ENCODE measurements at regions not wholly inside any gene's neighbourhood (a gene's known extent, or its start where the extent isn't known, plus 50 kb on each side); places are given as distances from the start of the nearest gene placed in this dataset.

- no peak overlapping the region for H2AFZ ChIP-seq (ENCODE audit: low read length)
- H3K4me1 ChIP-seq (ENCODE audit: insufficient read depth, low read length): no peaks in the 10 kb centered on the region
- no peak overlapping the region for H3K4me2 ChIP-seq (ENCODE audit: insufficient read depth, low read length)
- peaks cover 7% of the 10 kb centered on the region for H3K27me3 ChIP-seq (ENCODE audit: insufficient read depth, low read length)
- no peak for DNase-seq (ENCODE audit: insufficient read length, low spot score, missing footprints)
- H3K79me2 ChIP-seq (ENCODE audit: insufficient read depth, low read length): no peaks in the 10 kb centered on the region
- TF ChIP-seq CTCF (IDR thresholded peaks at IDR 0.05; ENCODE audit: extremely low read depth, low read depth, low read length): no peak
- H3K9me3 ChIP-seq (ENCODE audit: low read depth, low read length): no peaks in the 10 kb centered on the region
- H3K27ac ChIP-seq (ENCODE audit: low read depth, low read length): no peak overlapping the region
- no peaks in the 10 kb centered on the region for H4K20me1 ChIP-seq (ENCODE audit: insufficient read depth, low read length)
- H3K4me3 ChIP-seq (ENCODE audit: insufficient read depth, low read length): no peak overlapping the region
- no peaks in the 10 kb centered on the region for H3K36me3 ChIP-seq (ENCODE audit: insufficient read depth, low read length)
Observed at GRCh38 chr4:14695095-14695845, 307.0 kb upstream of the CPEB2 start.

GRCh38 chr4:14700083-14700482, 302.2 kb upstream of the CPEB2 start:
- DNase-seq (ENCODE audit: insufficient read length, low spot score, missing footprints): no peak
- no peak for TF ChIP-seq CTCF (IDR thresholded peaks at IDR 0.05; ENCODE audit: extremely low read depth, low read depth, low read length)

GRCh38 chr4:14700544-14700943, 301.7 kb upstream of the CPEB2 start:
- no peak for DNase-seq (ENCODE audit: insufficient read length, low spot score, missing footprints)
- no peak for TF ChIP-seq CTCF (IDR thresholded peaks at IDR 0.05; ENCODE audit: extremely low read depth, low read depth, low read length)

More at GRCh38 chr4:14700083-14700482, 302.2 kb upstream of the CPEB2 start:
- H3K27me3 ChIP-seq (ENCODE audit: insufficient read depth, low read length): no peaks in the 10 kb centered on the region
- H3K4me2 ChIP-seq (ENCODE audit: insufficient read depth, low read length): no peak overlapping the region
- no peak overlapping the region for H3K27ac ChIP-seq (ENCODE audit: low read depth, low read length)
- H3K4me3 ChIP-seq (ENCODE audit: insufficient read depth, low read length): no peak overlapping the region
- no peaks in the 10 kb centered on the region for H4K20me1 ChIP-seq (ENCODE audit: insufficient read depth, low read length)
- no peaks in the 10 kb centered on the region for H3K79me2 ChIP-seq (ENCODE audit: insufficient read depth, low read length)
- no peaks in the 10 kb centered on the region for H3K9me3 ChIP-seq (ENCODE audit: low read depth, low read length)
- H3K4me1 ChIP-seq (ENCODE audit: insufficient read depth, low read length): no peaks in the 10 kb centered on the region
- no peaks in the 10 kb centered on the region for H3K36me3 ChIP-seq (ENCODE audit: insufficient read depth, low read length)
- H2AFZ ChIP-seq (ENCODE audit: low read length): no peak overlapping the region

GRCh38 chr4:14701389-14701788, 300.9 kb upstream of the CPEB2 start:
- Histone ChIP-seq H3K79me2 (ENCODE audit: insufficient read depth, low read length) (no peaks in the 10 kb centered on the region), H4K20me1 (ENCODE audit: insufficient read depth, low read length) (no peaks in the 10 kb centered on the region), H3K4me1 (ENCODE audit: insufficient read depth, low read length) (no peaks in the 10 kb centered on the region)

More at GRCh38 chr4:14700544-14700943, 301.7 kb upstream of the CPEB2 start:
- Histone ChIP-seq H3K27ac (ENCODE audit: low read depth, low read length) (no peak overlapping the region), H3K79me2 (ENCODE audit: insufficient read depth, low read length) (no peaks in the 10 kb centered on the region), H3K9me3 (ENCODE audit: low read depth, low read length) (no peaks in the 10 kb centered on the region), H3K4me1 (ENCODE audit: insufficient read depth, low read length) (no peaks in the 10 kb centered on the region), H3K4me3 (ENCODE audit: insufficient read depth, low read length) (no peak overlapping the region), H3K27me3 (ENCODE audit: insufficient read depth, low read length) (no peaks in the 10 kb centered on the region), H3K4me2 (ENCODE audit: insufficient read depth, low read length) (no peak overlapping the region), H2AFZ (ENCODE audit: low read length) (no peak overlapping the region), H3K36me3 (ENCODE audit: insufficient read depth, low read length) (no peaks in the 10 kb centered on the region), H4K20me1 (ENCODE audit: insufficient read depth, low read length) (no peaks in the 10 kb centered on the region)

More at GRCh38 chr4:14701389-14701788, 300.9 kb upstream of the CPEB2 start:
- Histone ChIP-seq H2AFZ (ENCODE audit: low read length) (no peak overlapping the region), H3K9me3 (ENCODE audit: low read depth, low read length) (no peaks in the 10 kb centered on the region), H3K4me2 (ENCODE audit: insufficient read depth, low read length) (no peak overlapping the region), H3K27ac (ENCODE audit: low read depth, low read length) (no peak overlapping the region), H3K4me3 (ENCODE audit: insufficient read depth, low read length) (no peak overlapping the region), H3K36me3 (ENCODE audit: insufficient read depth, low read length) (no peaks in the 10 kb centered on the region), H3K27me3 (ENCODE audit: insufficient read depth, low read length) (no peaks in the 10 kb centered on the region)
- TF ChIP-seq CTCF (IDR thresholded peaks at IDR 0.05; ENCODE audit: extremely low read depth, low read depth, low read length): no peak
- DNase-seq (ENCODE audit: insufficient read length, low spot score, missing footprints): peak; percentile 39
